Choroid plexus epithelial cell (primary cell): ENCODE measurements at regions not wholly inside any gene's neighbourhood (a gene's known extent, or its start where the extent isn't known, plus 50 kb on each side); places are given as distances from the start of the nearest gene placed in this dataset.

Source experiments
- DNase-seq: peaks from one replicate; pipeline ENCODE4 v3.0.0-alpha.2; 2010; ENCODE audit warnings: low read depth
- H3K4me3 ChIP-seq: 2 replicates; pipeline ENCODE4 v1.5.1; 2011; ENCODE audit warnings: low read depth, mild to moderate bottlenecking, control low read depth, low read length, moderate library complexity
- TF ChIP-seq, protein P1 (sequence below): conservative IDR thresholded peaks from 2 replicates; pipeline ENCODE4 v1.5.1; 2011; ENCODE audit warnings: low read depth, mild to moderate bottlenecking, control low read depth, inconsistent platforms, low read length, moderate library complexity

DNA sequence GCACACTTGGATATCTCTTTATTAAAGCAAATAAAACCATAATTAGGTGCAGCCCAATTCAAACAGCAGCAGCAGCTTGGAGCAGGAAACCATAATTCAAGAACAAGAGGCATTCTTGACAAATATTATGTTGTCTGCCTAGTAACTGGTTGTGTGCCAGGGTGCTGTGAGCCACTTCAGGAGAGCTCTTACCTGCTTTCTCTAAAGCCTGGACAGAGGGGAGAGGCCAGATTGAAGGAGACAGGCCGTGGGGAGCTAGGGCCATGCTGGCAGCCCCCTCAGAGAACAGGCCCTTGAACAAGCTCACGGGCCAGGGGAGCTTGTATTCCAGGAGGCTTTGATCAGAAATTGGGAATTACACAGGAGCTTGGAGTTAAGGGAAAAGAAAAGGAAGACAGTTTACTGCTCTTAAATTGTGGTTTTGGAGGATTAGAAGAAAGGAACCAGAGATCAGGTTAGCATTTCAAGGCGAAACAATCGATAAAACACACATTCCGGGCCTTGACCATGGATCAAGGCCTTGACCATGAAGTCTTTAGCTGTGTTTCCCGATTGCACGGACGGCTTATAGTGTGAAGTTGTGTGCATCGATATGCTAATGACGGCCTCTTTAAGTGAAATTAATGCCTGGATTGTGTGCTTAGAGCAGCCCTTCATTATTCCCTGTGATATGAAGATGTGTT, 69.8 kb upstream of the NKX2-2 start:
- H3K4me3 ChIP-seq, result no peak overlapping the region
- TF ChIP-seq, protein P1, sequence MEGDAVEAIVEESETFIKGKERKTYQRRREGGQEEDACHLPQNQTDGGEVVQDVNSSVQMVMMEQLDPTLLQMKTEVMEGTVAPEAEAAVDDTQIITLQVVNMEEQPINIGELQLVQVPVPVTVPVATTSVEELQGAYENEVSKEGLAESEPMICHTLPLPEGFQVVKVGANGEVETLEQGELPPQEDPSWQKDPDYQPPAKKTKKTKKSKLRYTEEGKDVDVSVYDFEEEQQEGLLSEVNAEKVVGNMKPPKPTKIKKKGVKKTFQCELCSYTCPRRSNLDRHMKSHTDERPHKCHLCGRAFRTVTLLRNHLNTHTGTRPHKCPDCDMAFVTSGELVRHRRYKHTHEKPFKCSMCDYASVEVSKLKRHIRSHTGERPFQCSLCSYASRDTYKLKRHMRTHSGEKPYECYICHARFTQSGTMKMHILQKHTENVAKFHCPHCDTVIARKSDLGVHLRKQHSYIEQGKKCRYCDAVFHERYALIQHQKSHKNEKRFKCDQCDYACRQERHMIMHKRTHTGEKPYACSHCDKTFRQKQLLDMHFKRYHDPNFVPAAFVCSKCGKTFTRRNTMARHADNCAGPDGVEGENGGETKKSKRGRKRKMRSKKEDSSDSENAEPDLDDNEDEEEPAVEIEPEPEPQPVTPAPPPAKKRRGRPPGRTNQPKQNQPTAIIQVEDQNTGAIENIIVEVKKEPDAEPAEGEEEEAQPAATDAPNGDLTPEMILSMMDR, result no peak

DNA sequence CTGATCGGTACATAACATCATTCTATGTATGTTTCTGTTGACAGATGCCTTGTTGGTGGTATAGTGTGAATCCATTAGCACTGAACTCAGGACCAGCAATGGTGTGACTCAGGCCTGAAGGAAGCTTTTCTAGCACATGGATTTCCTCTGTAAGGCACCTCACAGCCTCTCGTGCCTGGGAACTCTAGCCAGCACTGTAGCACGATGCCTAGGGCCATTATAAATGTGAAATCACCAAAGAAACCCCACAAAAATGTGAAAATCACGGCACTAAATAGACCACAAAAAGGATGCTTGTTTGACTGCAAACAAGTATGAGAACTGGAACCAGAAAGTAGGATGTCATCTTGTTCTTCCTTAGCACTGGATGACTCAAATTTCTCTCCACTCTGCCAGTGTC, 63.7 kb upstream of the NKX2-2 start:
- no peak for DNase-seq
- no peak overlapping the region for H3K4me3 ChIP-seq
- TF ChIP-seq, protein P1, result no peak

More for the DNA sequence above, 69.8 kb upstream of the NKX2-2 start:
- DNase-seq, result no peak

DNA sequence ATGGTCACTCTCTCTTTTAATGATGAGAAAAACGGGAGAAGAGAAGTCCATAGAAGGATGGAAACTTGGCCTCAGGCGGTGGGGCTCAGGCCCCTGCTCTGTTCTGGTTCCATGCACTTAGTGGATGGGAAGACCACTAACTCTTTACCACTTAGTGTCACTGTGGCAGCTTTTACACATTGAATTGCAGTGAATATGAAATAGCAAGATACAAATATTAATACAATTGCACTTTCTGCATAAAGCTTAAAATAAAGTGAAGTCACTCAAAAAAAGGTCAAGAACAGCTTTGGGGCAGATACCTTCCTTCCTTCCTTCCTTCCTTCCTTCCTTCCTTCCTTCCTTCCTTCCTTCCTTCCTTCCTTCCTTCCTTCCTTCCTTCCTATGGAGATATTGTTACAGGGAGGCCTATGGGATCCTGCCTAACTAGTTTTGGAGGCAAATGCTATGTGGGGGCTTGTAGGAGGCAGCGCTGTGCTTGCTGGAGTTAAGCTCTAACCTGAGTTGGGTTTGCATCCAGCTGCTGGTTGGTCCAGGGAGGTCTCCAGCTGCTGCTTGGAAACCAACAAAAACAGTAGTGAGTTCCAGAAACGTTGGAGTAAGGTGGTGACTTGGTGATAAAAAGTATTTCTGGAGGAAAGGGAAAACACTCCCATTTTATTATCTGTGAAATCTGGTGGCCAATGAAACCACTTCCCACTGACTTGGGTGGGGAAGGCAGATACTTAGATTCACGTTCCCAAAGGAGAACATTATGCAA, 62.3 kb upstream of the NKX2-2 start:
- no peak for DNase-seq
- TF ChIP-seq, protein P1, result no peak
- H3K4me3 ChIP-seq, result no peak overlapping the region

DNA sequence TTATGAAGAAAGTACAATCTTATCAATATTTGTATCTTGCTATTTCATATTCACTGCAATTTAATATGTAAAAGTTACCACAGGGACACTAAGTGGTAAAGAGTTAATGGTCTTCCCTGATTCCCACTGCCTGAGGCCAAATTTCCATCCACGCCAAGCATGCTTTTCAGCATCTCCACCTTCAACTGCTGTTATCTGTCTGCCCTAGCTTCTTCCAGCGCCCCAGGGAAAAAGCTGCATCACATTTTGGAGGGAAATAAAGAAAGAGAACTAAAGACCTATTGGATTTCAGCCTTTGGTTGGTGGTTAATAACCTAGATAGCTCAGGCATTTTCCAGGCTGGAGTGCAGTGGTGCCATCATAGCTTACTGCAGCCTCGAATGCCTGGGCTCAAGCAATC, 61.3 kb upstream of the NKX2-2 start:
- no peak overlapping the region for H3K4me3 ChIP-seq
- TF ChIP-seq, protein P1, result no peak
- no peak for DNase-seq

DNA sequence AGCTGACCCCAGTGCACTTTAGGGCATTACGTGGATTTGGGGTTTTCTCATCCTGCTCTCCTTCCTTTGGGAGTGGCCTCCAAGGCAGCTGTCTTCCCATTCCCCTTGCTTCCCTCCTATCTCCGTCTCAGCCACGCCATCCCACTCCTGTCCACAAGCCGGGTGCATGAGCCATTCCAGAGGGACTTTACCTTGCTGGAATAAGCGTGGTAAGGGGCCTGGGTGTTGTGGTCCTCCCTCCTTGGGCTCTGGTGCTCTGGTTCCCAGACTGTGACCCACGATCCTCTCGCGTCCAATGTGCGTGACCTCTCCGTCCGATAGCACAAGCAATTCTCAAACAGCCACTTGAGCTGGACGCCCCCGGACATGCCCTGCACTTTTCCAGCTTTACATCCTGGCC, 60.6 kb upstream of the NKX2-2 start:
- H3K4me3 ChIP-seq, result no peak overlapping the region
- TF ChIP-seq, protein P1, result no peak
- no peak for DNase-seq

DNA sequence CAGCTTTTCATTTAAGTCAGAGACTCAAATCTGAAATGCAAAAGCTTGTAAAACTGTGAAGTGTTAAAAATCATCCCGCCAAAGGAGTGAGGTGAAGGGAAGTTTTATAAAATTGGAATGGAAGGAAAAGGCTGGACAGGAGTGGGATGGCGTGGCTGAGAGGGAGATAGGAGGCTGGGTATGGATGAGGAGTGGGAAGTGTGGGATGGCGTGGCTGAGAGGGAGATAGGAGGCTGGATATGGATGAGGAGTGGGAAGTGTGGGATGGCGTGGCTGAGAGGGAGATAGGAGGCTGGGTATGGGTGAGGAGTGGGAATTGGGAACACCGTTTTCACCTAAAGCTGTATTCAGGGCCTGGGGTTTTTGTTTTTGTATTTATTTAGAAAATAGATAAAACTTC, 59.4 kb upstream of the NKX2-2 start:
- TF ChIP-seq, protein P1, result no peak
- no peak overlapping the region for H3K4me3 ChIP-seq
- DNase-seq, result no peak
